ENCODE measurements at regions not wholly inside any gene's neighbourhood (a gene's known extent, or its start where the extent isn't known, plus 50 kb on each side); places are given as distances from the start of the nearest gene placed in this dataset.

DNA sequence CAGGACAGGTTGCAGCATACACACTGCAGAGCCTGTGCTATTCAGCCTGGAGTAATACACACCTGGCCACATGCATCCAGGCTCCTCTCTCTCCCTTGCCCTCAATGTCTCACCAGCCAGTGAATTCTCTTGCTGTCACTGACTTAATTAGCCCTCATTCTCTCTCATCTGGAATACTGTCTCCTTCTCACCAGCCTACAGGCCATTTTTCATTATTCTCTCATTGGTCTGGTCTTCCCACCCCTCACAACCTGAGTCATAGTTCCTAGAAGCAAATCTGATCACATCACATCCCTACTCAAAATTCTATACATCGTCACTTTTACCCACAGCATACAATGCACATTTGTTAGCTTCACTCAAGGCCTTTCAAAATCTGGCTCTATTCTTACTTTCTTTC lies 333.1 kb downstream of the PIK3C3 start:
- DNase-seq (ENCODE audit: low read depth), result no peak

DNA sequence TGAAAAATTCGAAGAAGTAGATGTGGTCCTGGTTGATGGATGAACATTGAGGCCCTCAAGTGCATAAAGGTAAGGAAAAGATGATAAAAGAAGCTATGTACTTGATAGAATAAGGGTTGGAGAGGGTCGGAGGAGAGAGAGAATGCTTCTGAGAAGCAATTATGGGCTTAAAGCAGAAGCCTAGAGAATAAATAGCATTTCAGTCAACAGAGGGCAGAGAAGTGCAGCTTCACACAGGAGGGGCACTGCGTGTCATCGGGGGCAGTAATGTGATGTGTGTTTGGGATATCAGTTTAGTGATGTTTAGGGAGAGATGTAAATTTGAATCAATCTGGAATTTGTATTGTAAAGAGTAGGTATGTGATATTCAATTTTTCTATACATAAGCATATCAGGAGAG lies 334.5 kb downstream of the PIK3C3 start:
- H3K4me3 ChIP-seq (ENCODE audit: low read depth, low read length), result no peak overlapping the region
- no peak for DNase-seq (ENCODE audit: low read depth)
- TF ChIP-seq, protein P1, sequence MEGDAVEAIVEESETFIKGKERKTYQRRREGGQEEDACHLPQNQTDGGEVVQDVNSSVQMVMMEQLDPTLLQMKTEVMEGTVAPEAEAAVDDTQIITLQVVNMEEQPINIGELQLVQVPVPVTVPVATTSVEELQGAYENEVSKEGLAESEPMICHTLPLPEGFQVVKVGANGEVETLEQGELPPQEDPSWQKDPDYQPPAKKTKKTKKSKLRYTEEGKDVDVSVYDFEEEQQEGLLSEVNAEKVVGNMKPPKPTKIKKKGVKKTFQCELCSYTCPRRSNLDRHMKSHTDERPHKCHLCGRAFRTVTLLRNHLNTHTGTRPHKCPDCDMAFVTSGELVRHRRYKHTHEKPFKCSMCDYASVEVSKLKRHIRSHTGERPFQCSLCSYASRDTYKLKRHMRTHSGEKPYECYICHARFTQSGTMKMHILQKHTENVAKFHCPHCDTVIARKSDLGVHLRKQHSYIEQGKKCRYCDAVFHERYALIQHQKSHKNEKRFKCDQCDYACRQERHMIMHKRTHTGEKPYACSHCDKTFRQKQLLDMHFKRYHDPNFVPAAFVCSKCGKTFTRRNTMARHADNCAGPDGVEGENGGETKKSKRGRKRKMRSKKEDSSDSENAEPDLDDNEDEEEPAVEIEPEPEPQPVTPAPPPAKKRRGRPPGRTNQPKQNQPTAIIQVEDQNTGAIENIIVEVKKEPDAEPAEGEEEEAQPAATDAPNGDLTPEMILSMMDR (IDR thresholded peaks at IDR 0.05; ENCODE audit: control insufficient read depth, extremely low read depth, insufficient read depth), result peak; percentile 14; the same call in 1 of the 2 replicates

More for the DNA sequence above, 333.1 kb downstream of the PIK3C3 start:
- no peak overlapping the region for H3K4me3 ChIP-seq (ENCODE audit: low read depth, low read length)
- TF ChIP-seq, protein P1 (IDR thresholded peaks at IDR 0.05; ENCODE audit: control insufficient read depth, extremely low read depth, insufficient read depth), result no peak

DNA sequence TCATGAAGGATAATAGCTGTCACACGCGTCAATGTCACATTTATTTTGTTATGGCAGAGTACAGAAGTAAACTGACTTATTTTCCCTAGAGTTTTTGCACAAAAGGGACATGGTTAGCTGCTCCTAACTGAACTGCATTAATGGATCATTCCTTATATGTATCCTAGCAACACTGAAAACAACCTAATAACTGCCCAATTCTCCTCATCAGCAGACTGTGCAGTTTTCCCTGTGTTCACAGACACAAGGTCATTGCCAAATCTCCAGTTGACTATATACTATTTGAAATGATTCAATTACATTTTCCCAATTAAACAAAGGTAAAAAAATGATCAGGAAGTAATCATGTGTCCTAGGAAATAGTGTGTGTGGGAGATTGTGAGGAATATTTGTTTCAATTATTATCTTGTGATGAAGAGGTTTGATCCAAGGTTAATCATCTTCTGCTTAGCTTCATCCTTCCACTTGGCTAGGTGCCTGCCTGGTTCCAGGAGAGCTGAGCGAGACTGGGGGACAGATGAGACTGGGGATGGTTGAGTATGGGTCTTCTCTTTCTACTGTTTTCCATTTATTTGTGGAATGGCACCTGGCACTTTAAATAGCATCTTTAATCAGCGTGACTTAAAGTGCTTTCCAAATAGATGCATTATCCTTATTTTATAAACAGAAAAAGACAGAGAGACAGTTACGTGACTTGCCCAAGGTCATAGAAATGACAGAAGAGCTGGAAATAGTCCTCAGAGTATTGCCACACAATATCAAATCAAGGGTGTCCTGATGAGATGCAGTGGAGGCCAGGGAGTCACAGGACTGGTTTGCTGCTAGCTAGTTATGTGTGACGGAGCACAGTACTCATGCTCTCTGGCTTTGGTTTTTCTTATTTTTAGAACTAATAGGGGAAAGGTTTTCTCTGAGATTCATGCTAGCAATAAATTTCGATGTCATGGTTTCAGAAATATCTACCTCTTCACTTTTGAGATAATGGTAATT lies 335.6 kb downstream of the PIK3C3 start:
- TF ChIP-seq, protein P1 (IDR thresholded peaks at IDR 0.05; ENCODE audit: control insufficient read depth, extremely low read depth, insufficient read depth), result no peak
- H3K4me3 ChIP-seq (ENCODE audit: low read depth, low read length), result no peak overlapping the region
- DNase-seq (ENCODE audit: low read depth), result no peak

DNA sequence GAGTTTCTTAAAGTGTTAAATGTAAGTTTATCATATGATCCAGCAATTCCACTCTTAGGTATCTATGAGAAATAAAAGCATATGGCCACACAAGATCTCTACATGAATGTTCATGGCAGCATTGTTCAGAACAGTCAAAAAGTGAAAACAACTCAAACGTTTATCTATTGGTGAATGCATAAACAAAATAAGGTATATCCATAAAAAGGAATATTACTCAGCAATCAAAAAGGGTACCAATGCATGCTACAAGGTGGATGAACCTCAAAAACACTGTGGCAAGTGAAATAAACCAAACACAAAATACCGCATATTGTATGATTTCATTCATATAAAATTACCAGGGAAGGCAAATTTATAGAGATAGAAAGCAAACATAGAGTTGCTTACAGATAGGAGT lies 337.6 kb downstream of the PIK3C3 start:
- TF ChIP-seq, protein P1 (IDR thresholded peaks at IDR 0.05; ENCODE audit: control insufficient read depth, extremely low read depth, insufficient read depth), result no peak
- no peak overlapping the region for H3K4me3 ChIP-seq (ENCODE audit: low read depth, low read length)
- no peak for DNase-seq (ENCODE audit: low read depth)

DNA sequence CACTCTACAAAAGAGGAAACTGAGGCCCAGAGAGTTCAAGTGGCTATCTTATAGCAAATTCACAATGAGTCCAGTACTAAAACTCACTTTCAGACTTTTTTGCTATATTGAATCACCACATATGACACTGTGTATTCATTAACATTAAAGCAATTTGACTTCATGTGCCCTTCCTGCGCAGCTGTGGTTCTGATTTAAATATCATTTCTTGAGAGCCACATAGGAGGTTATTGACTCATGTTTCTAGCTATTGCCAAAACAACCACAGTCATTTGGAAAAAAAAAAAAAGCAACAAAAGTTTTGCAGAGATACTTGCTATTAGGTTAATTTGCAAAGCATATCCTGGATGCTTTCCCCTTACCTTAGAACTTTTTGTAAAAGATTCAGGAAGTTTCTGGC lies 341.2 kb downstream of the PIK3C3 start:
- H3K4me3 ChIP-seq (ENCODE audit: low read depth, low read length), result no peak overlapping the region
- TF ChIP-seq, protein P1 (IDR thresholded peaks at IDR 0.05; ENCODE audit: control insufficient read depth, extremely low read depth, insufficient read depth), result no peak
- no peak for DNase-seq (ENCODE audit: low read depth)

DNA sequence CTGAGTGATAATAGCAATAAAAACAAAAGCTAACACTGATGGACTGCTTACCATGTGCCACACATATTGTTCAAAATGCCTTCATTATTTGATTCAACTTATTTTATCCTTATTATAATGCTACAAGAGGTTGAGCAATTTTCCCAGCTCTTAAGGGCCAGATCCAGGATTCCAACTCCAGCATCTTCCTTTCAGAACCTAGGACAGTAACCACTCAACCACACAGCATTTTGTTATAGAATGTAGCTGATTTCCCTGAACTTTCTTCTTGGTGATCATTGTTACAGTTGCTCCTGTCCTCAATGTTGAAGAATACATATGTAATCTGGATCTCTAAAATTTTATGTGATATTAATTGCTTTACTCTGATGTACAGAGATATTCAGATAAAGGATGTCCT lies 341.7 kb downstream of the PIK3C3 start:
- DNase-seq (ENCODE audit: low read depth), result no peak
- H3K4me3 ChIP-seq (ENCODE audit: low read depth, low read length), result no peak overlapping the region
- TF ChIP-seq, protein P1 (IDR thresholded peaks at IDR 0.05; ENCODE audit: control insufficient read depth, extremely low read depth, insufficient read depth), result no peak

Measured in LNCaP clone FGC (cell line).